Transverse colon (tissue), 3 donors: ENCODE measurements at regions not wholly inside any gene's neighbourhood (a gene's known extent, or its start where the extent isn't known, plus 50 kb on each side); places are given as distances from the start of the nearest gene placed in this dataset.

Experiments
- CTCF ChIP-seq, 5 experiments: fragments of 200-600 bp in 3 of 5; fragments of 450-650 bp in 2 of 5; sonication (generic) in 3 of 5; IDR thresholded peaks; 1 replicate in 2 of 5; 2 replicates in 3 of 5; pipeline ENCODE4 v1.5.1; 2016 to 2017; ENCODE audit warnings: antibody characterized with exemption in 5 of 5, inconsistent platforms in 3 of 5, mild to moderate bottlenecking in 2 of 5, moderate library complexity in 1 of 5
- EP300 ChIP-seq: sonication (generic); formaldehyde crosslinking; IDR thresholded peaks from one replicate; pipeline ENCODE4 v1.6.1; 2017; ENCODE audit warnings: antibody characterized with exemption, low read depth

- TF ChIP-seq EP300 = no peak
- TF ChIP-seq CTCF (IDR thresholded peaks at IDR 0.05) = no peak
Measured at GRCh38 chr11:116339306-116340098, 433.3 kb downstream of the BUD13 start.
